HEK293 (cell line): ENCODE measurements at regions not wholly inside any gene's neighbourhood (a gene's known extent, or its start where the extent isn't known, plus 50 kb on each side); places are given as distances from the start of the nearest gene placed in this dataset.

Experiments used
- CTCF ChIA-PET: fragments of 350-600 bp; formaldehyde crosslinking; extraction: SDS; loops from one replicate; lab custom pipeline; 2021; ENCODE audit warnings: antibody characterized with exemption; lab: Yijun Ruan, JAX
- POLR2A ChIA-PET: fragments of 300-600 bp; formaldehyde crosslinking; extraction: SDS; loops from one replicate; lab custom pipeline; 2020; ENCODE audit warnings: antibody characterized with exemption, inconsistent platforms; lab: Yijun Ruan, JAX
- H3K27ac ChIP-seq: fragments of 200-500 bp; sonication (Bioruptor generic); 2 replicates; pipeline ENCODE4 v1.5.1; 2014; ENCODE audit warnings: low read depth, low read length, control low read depth, inconsistent platforms; ENCODE audit errors: extremely low read depth
- H3K36me3 ChIP-seq, 2 experiments: fragments of 200-500 bp in 1 of 2; sonication (Bioruptor generic) in 1 of 2; 1 replicate in 1 of 2; 2 replicates in 1 of 2; pipeline ENCODE4 v1.5.1; 2014 to 2017; ENCODE audit warnings: inconsistent platforms in 2 of 2, low read length in 2 of 2; ENCODE audit not compliant: control insufficient read depth in 2 of 2, insufficient read depth in 1 of 2
- H3K4me1 ChIP-seq: fragments of 200-500 bp; sonication (Bioruptor generic); 2 replicates; pipeline ENCODE4 v1.5.1; 2014; ENCODE audit warnings: mild to moderate bottlenecking, low read length, inconsistent platforms; ENCODE audit not compliant: control insufficient read depth, insufficient read depth
- H3K4me3 ChIP-seq: 2 replicates; pipeline ENCODE4 v1.5.1; 2011; ENCODE audit warnings: low read depth, mild to moderate bottlenecking, control low read depth, low read length, moderate library complexity
- H3K9me3 ChIP-seq: fragments of 200-500 bp; sonication (Bioruptor generic); 2 replicates; pipeline ENCODE4 v1.5.1; 2014; ENCODE audit warnings: low read depth, low read length, inconsistent platforms; ENCODE audit not compliant: control insufficient read depth, insufficient read depth
- BCL11A ChIP-seq: fragments of 450-650 bp; formaldehyde crosslinking; IDR thresholded peaks from 2 replicates; pipeline ENCODE4 v1.5.1; 2016; ENCODE audit warnings: low read depth, missing biosample characterization, missing genetic modification characterization
- HIC1 ChIP-seq: fragments of 450-650 bp; formaldehyde crosslinking; IDR thresholded peaks from 2 replicates; pipeline ENCODE4 v1.5.1; 2016; ENCODE audit warnings: missing biosample characterization, missing genetic modification characterization
- MYNN ChIP-seq: fragments of 450-650 bp; formaldehyde crosslinking; IDR thresholded peaks from 2 replicates; pipeline ENCODE4 v1.5.1; 2016; ENCODE audit warnings: missing biosample characterization, missing genetic modification characterization, borderline replicate concordance
- OSR2 ChIP-seq: fragments of 450-650 bp; formaldehyde crosslinking; IDR thresholded peaks from 2 replicates; pipeline ENCODE4 v1.5.1; 2016; ENCODE audit warnings: missing biosample characterization, missing genetic modification characterization
- PATZ1 ChIP-seq: fragments of 450-650 bp; formaldehyde crosslinking; IDR thresholded peaks from 2 replicates; pipeline ENCODE4 v1.5.1; 2016; ENCODE audit warnings: missing biosample characterization, missing genetic modification characterization
- PRDM2 ChIP-seq: fragments of 450-650 bp; formaldehyde crosslinking; IDR thresholded peaks from 2 replicates; pipeline ENCODE4 v1.5.1; 2016; ENCODE audit warnings: missing biosample characterization, missing genetic modification characterization, borderline replicate concordance
- ZBTB1 ChIP-seq: fragments of 450-650 bp; formaldehyde crosslinking; IDR thresholded peaks from 2 replicates; pipeline ENCODE4 v1.5.1; 2016; ENCODE audit warnings: missing biosample characterization, missing genetic modification characterization
- ZBTB10 ChIP-seq: fragments of 450-650 bp; formaldehyde crosslinking; IDR thresholded peaks from 2 replicates; pipeline ENCODE4 v1.5.1; 2016; ENCODE audit warnings: missing biosample characterization, missing genetic modification characterization
- ZNF114 ChIP-seq: fragments of 450-650 bp; formaldehyde crosslinking; IDR thresholded peaks from 2 replicates; pipeline ENCODE4 v1.5.0; 2017; ENCODE audit warnings: missing biosample characterization, missing genetic modification characterization
- ZNF146 ChIP-seq: fragments of 450-650 bp; formaldehyde crosslinking; IDR thresholded peaks from 2 replicates; pipeline ENCODE4 v1.5.1; 2016; ENCODE audit warnings: missing biosample characterization, missing genetic modification characterization
- ZNF184 ChIP-seq: fragments of 450-650 bp; IDR thresholded peaks from 2 replicates; pipeline ENCODE4 v1.5.1; 2018; ENCODE audit warnings: missing biosample characterization, mild to moderate bottlenecking, missing genetic modification characterization
- ZNF2 ChIP-seq: fragments of 450-650 bp; formaldehyde crosslinking; IDR thresholded peaks from 2 replicates; pipeline ENCODE4 v1.5.1; 2016; ENCODE audit warnings: missing biosample characterization, missing genetic modification characterization
- ZNF221 ChIP-seq: fragments of 450-650 bp; formaldehyde crosslinking; IDR thresholded peaks from 2 replicates; pipeline ENCODE4 v1.5.1; 2017; ENCODE audit warnings: missing biosample characterization, missing genetic modification characterization, borderline replicate concordance
- ZNF324 ChIP-seq: fragments of 450-650 bp; formaldehyde crosslinking; IDR thresholded peaks from 2 replicates; pipeline ENCODE4 v1.5.1; 2016; ENCODE audit warnings: missing biosample characterization, missing genetic modification characterization
- ZNF404 ChIP-seq: fragments of 450-650 bp; formaldehyde crosslinking; IDR thresholded peaks from 2 replicates; pipeline ENCODE4 v1.5.1; 2017; ENCODE audit warnings: missing biosample characterization, missing genetic modification characterization
- ZNF571 ChIP-seq: fragments of 450-650 bp; formaldehyde crosslinking; IDR thresholded peaks from 2 replicates; pipeline ENCODE4 v1.5.0; 2017; ENCODE audit warnings: missing biosample characterization, missing genetic modification characterization
- ZNF670 ChIP-seq: fragments of 450-650 bp; formaldehyde crosslinking; IDR thresholded peaks from 2 replicates; pipeline ENCODE4 v1.5.1; 2016; ENCODE audit warnings: missing biosample characterization, missing genetic modification characterization, low read depth
- ZSCAN30 ChIP-seq: fragments of 450-650 bp; IDR thresholded peaks from 2 replicates; pipeline ENCODE4 v1.5.1; 2018; ENCODE audit warnings: missing biosample characterization, mild to moderate bottlenecking, missing genetic modification characterization, moderate library complexity

GRCh38 chr4:144313370-144313769 lies 172.9 kb upstream of the GYPA start:
- no peaks in the 10 kb centered on the region for H3K9me3 ChIP-seq
- TF ChIP-seq PATZ1 (no peak), ZNF670 (tag by site-specific recombination) (no peak), ZNF114 (tag by site-specific recombination) (no peak), ZNF221 (tag by site-specific recombination) (no peak), ZNF404 (tag by site-specific recombination) (no peak), ZNF324 (tag by site-specific recombination) (no peak), HIC1 (tag by site-specific recombination) (no peak), OSR2 (tag by site-specific recombination) (no peak), ZNF184 (tag by site-specific recombination) (no peak), ZSCAN30 (tag by site-specific recombination) (no peak), PRDM2 (tag by site-specific recombination) (no peak), BCL11A (tag by site-specific recombination) (no peak), ZBTB1 (tag by site-specific recombination) (no peak), ZNF2 (tag by site-specific recombination) (no peak), ZNF146 (tag by site-specific recombination) (no peak), MYNN (no peak), ZNF571 (tag by site-specific recombination) (no peak), ZBTB10 (tag by site-specific recombination) (no peak)
- TF ChIP-seq, all 188 proteins: peak for 0
- no peaks in the 10 kb centered on the region for H3K4me1 ChIP-seq
- ChIA-PET POLR2A (no interaction called here), CTCF (interaction anchor here (0.6 kb wide), 1 partner anchor 31 kb away, joined by 3 read pairs; no protein-coding TSS in a partner anchor)
- H3K27ac ChIP-seq, result no peak overlapping the region
- H3K36me3 ChIP-seq, result no peaks in the 10 kb centered on the region
- no peak overlapping the region for H3K4me3 ChIP-seq
